ENCODE measurements at regions not wholly inside any gene's neighbourhood (a gene's known extent, or its start where the extent isn't known, plus 50 kb on each side); places are given as distances from the start of the nearest gene placed in this dataset.

DNA sequence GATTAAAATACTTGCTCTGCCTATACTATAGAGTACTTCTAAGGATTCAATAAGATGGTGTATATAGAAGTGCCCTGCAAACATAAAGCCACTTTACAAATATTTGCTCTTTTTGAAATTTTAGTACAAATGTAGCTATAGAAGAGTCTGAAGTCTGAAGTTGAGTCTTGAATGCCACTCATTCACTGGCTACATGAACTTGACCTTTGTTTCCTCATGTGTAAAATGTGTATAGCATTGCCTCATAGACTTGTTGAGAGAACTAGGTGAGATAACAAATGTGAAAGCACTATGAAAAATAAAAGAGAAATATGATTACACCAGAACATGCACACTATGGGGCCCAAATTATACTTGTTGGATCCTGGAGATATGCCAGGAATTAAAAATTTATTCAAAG is 244.7 kb downstream of the SEC61B start:
- TF ChIP-seq CTCF (conservative IDR thresholded peaks at IDR 0.05; ENCODE audit: low read length), result no peak
- no peak for TF ChIP-seq EZH2phosphoT487 (IDR thresholded peaks at IDR 0.05; ENCODE audit: borderline replicate concordance)
